Neural crest cell (in vitro differentiated cells): ENCODE measurements at regions not wholly inside any gene's neighbourhood (a gene's known extent, or its start where the extent isn't known, plus 50 kb on each side); places are given as distances from the start of the nearest gene placed in this dataset.

Experiments used
- DNase-seq: peaks from one replicate; pipeline ENCODE4 v3.0.0; 2021; ENCODE audit warnings: low read depth, mixed read lengths, low spot score
- H3K27ac Mint-ChIP-seq: one replicate; pipeline ENCODE4 v1.8.0; 2021; ENCODE audit warnings: mild to moderate bottlenecking, mixed read lengths; ENCODE audit not compliant: unreplicated experiment
- H3K27me3 Mint-ChIP-seq: 2 replicates; pipeline ENCODE4 v1.8.0; 2021; ENCODE audit warnings: low read depth, mild to moderate bottlenecking, mixed read lengths
- H3K36me3 Mint-ChIP-seq: 2 replicates; pipeline ENCODE4 v1.8.0; 2021; ENCODE audit warnings: low read depth, mild to moderate bottlenecking, mixed read lengths
- H3K4me1 Mint-ChIP-seq: 2 replicates; pipeline ENCODE4 v1.8.0; 2021; ENCODE audit warnings: mixed read lengths
- H3K4me3 Mint-ChIP-seq: one replicate; pipeline ENCODE4 v1.8.0; 2021; ENCODE audit warnings: mild to moderate bottlenecking, mixed read lengths
- H3K9me3 Mint-ChIP-seq: 2 replicates; pipeline ENCODE4 v1.8.0; 2021; ENCODE audit warnings: mixed read lengths
- TF ChIP-seq, protein P1 (sequence below): fragments of 200-600 bp; sonication (generic); conservative IDR thresholded peaks from 2 replicates; pipeline ENCODE4 v1.5.0; 2021; ENCODE audit warnings: antibody characterized with exemption, mild to moderate bottlenecking

DNA sequence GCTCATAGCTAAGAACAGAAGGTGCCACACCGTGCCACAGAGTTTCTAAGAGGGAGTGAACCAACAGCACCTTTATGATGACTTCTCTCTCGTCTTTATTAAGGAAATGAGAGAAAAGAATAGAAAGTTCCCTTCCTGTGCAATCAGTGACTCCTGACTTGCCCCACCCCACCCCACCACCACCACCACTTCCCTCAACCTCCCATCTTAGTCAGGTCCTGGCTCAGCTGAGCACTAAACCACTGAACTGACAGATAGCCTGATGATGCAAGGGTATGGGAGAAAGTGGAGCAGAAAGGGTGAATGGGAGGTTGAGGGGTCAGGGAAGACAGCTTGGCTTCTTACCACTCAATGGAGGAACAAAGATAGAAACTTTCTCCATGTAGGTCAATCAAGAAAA, 75.2 kb upstream of the RMDN2 start:
- H3K4me1 Mint-ChIP-seq = no peaks in the 10 kb centered on the region
- no peak overlapping the region for H3K27ac Mint-ChIP-seq
- peaks cover 3% of the 10 kb centered on the region for H3K27me3 Mint-ChIP-seq
- H3K9me3 Mint-ChIP-seq = no peaks in the 10 kb centered on the region
- H3K4me3 Mint-ChIP-seq = no peak overlapping the region
- TF ChIP-seq, protein P1, sequence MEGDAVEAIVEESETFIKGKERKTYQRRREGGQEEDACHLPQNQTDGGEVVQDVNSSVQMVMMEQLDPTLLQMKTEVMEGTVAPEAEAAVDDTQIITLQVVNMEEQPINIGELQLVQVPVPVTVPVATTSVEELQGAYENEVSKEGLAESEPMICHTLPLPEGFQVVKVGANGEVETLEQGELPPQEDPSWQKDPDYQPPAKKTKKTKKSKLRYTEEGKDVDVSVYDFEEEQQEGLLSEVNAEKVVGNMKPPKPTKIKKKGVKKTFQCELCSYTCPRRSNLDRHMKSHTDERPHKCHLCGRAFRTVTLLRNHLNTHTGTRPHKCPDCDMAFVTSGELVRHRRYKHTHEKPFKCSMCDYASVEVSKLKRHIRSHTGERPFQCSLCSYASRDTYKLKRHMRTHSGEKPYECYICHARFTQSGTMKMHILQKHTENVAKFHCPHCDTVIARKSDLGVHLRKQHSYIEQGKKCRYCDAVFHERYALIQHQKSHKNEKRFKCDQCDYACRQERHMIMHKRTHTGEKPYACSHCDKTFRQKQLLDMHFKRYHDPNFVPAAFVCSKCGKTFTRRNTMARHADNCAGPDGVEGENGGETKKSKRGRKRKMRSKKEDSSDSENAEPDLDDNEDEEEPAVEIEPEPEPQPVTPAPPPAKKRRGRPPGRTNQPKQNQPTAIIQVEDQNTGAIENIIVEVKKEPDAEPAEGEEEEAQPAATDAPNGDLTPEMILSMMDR = no peak
- no peak for DNase-seq
- H3K36me3 Mint-ChIP-seq = no peaks in the 10 kb centered on the region

DNA sequence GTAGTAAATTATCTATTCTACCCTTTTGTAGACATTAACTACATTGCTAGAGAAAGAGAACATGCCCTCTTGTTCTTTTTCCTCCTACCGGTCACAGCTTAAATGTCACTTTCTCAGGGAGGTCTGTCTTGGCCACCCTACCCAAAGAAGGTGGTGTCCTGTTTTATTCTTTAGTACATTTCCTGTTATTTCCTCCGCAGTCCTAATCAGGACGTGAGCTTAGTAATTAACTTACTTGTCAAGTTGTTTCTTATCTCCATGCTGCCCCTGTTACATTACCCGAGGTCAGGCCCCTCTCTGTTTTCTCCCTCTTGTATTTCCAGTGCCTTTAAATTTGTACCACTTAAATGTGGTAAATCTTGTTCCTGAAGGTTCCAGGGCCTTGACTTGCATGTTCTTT, 73.7 kb upstream of the RMDN2 start:
- H3K9me3 Mint-ChIP-seq = no peaks in the 10 kb centered on the region
- TF ChIP-seq, protein P1 = no peak
- H3K36me3 Mint-ChIP-seq = no peaks in the 10 kb centered on the region
- DNase-seq = no peak
- no peaks in the 10 kb centered on the region for H3K27me3 Mint-ChIP-seq
- no peak overlapping the region for H3K4me3 Mint-ChIP-seq
- no peaks in the 10 kb centered on the region for H3K4me1 Mint-ChIP-seq
- H3K27ac Mint-ChIP-seq = no peak overlapping the region

DNA sequence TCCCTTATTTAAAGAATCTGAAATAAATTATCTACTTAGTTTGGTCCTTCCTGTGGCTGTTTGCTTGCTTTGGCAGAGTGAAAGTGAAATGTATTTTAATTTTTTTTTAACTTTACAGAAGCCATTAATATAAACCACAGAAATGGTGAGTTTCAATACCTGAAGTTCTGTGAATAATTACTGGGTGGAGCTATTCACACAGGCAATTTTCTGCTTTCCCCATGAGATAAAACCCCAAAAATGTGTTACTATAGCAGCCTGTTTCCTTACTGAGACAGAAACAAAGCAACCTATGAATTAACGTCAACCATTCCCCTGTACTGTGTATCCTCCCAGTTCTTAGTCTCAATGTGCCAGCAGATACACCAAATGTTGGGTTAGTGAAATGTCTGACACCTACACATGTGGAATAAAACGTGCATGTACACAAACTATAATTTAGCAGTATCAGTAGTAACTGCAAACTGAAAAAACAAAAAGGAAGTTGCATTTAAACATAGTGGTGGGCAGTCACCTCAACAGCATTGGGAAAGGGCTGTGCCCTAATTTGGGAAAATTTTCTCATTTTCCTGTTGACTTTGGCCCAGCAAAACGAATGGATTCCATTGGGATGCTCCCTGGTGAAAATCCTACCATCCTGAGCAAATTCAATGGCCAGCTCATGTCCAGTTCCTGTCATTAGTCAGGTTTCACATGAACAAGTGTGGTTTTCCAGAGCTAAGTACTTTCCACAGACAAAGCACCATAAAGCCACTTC, 73.1 kb upstream of the RMDN2 start:
- Mint-ChIP-seq H3K27ac (no peak overlapping the region), H3K9me3 (no peaks in the 10 kb centered on the region), H3K4me3 (no peak overlapping the region), H3K36me3 (no peaks in the 10 kb centered on the region), H3K4me1 (no peaks in the 10 kb centered on the region), H3K27me3 (no peaks in the 10 kb centered on the region)
- TF ChIP-seq, protein P1 = no peak
- no peak for DNase-seq

DNA sequence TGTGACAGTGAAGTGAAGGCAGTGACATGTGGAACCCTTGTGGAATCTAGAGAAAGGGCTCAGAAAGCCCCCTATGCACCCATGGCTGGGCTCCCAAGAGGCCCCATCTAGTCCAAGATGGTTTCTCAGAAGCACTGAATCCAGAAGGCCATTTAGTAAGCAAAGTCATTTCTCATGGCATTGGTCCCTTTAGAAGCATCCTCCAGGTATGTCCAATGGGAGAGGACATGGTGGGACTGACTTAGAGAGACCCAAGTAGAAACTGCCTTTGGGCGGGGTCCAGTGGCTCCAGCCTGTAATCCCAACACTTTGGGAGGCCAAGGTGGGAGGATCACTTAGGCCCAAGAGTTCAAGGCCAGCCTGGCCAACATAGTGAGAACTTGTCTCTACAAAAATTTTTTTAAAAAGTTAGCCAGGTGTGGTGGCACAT, 72.5 kb upstream of the RMDN2 start:
- H3K4me3 Mint-ChIP-seq = no peak overlapping the region
- H3K9me3 Mint-ChIP-seq = no peaks in the 10 kb centered on the region
- TF ChIP-seq, protein P1 = no peak
- no peaks in the 10 kb centered on the region for H3K27me3 Mint-ChIP-seq
- no peak overlapping the region for H3K27ac Mint-ChIP-seq
- no peaks in the 10 kb centered on the region for H3K36me3 Mint-ChIP-seq
- no peaks in the 10 kb centered on the region for H3K4me1 Mint-ChIP-seq
- no peak for DNase-seq

DNA sequence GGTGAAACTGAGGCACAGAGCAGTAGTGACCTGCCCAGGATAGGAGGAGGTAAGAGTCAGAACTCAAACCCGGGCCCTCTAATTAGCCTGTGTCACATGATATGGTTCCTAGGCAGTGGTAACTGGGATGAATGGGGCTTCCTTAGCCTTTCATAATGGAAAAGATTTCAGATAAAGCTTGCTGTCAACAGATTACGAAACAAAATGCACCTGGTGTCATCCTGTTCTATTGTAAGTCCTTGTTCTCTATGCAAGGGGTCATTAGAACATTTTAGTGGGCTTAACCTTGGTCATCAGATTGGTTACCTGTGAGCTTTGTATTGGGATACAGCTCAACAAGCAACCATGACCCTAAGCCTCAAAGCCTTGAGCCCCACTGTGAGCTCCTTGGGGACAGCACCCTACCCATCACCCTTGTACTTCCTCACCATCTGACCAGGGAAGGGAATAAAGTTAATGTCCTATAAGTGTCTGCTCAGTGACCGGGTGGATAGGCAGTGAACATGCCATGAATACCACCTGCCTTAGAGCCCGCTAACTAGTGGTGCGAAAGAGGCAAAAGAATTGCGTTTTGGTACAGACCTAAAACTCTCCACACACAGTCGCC, 70.3 kb upstream of the RMDN2 start:
- DNase-seq = no peak
- Mint-ChIP-seq H3K36me3 (no peaks in the 10 kb centered on the region), H3K27ac (no peak overlapping the region), H3K4me1 (no peaks in the 10 kb centered on the region), H3K27me3 (no peaks in the 10 kb centered on the region), H3K4me3 (no peak overlapping the region), H3K9me3 (peaks cover 3% of the 10 kb centered on the region)
- TF ChIP-seq, protein P1 = no peak
